Endothelial cell of umbilical vein (primary cell): ENCODE measurements at regions not wholly inside any gene's neighbourhood (a gene's known extent, or its start where the extent isn't known, plus 50 kb on each side); places are given as distances from the start of the nearest gene placed in this dataset.

Source experiments
- BruUV-seq: library from RNA; stranded (reverse); fragments of 400-500 nt; replicated peaks from 2 replicates; lab custom pipeline; 2021; lab: Mats Ljungman, UMichigan
- CTCF ChIA-PET: fragments of 300-600, 350-600 bp; sonication (Branson Sonifier 250); formaldehyde crosslinking; loops from one replicate; lab custom pipeline; 2021; ENCODE audit warnings: antibody characterized with exemption, inconsistent platforms; lab: Charles Lee
- POLR2A ChIA-PET: fragments of 300-600, 350-600 bp; sonication (Branson Sonifier 250); formaldehyde crosslinking; loops from one replicate; lab custom pipeline; 2021; ENCODE audit warnings: antibody characterized with exemption, inconsistent platforms; lab: Charles Lee
- DNase-seq: peaks from one replicate; pipeline ENCODE4 v3.0.0-alpha.2; 2011; ENCODE audit warnings: low read depth, low spot score
- FAIRE-seq: peaks from 2 replicates; lab custom pipeline; 2011; peaks lifted over from hg19 to GRCh38; lab: Jason Lieb, UNC
- H2AFZ ChIP-seq: 2 replicates; pipeline ENCODE4 v1.6.0; 2012; ENCODE audit warnings: low read depth, low read length, control low read depth, inconsistent platforms
- H3K27ac ChIP-seq: 2 replicates; pipeline ENCODE4 v1.5.1; 2011; ENCODE audit warnings: low read depth, mild to moderate bottlenecking, control low read depth, low read length, moderate library complexity; ENCODE audit not compliant: insufficient read depth
- H3K27me3 ChIP-seq, 2 experiments: 2 replicates each; pipeline versions ENCODE4 v1.6.0 to v1.6.1; 2011; ENCODE audit warnings: low read length in 2 of 2, mixed read lengths in 1 of 2; ENCODE audit not compliant: control insufficient read depth in 2 of 2, insufficient read depth in 2 of 2
- H3K36me3 ChIP-seq, 2 experiments: 2 replicates in 1 of 2; 3 replicates in 1 of 2; pipeline ENCODE4 v1.5.1; 2011; ENCODE audit warnings: low read length in 2 of 2, mild to moderate bottlenecking in 1 of 2, moderate library complexity in 1 of 2; ENCODE audit not compliant: control insufficient read depth in 2 of 2, insufficient read depth in 2 of 2; ENCODE audit errors: extremely low read depth in 1 of 2
- H3K4me1 ChIP-seq: 3 replicates; pipeline ENCODE4 v1.5.1; 2011; ENCODE audit warnings: mild to moderate bottlenecking, low read length; ENCODE audit not compliant: control insufficient read depth, insufficient read depth; ENCODE audit errors: extremely low read depth
- H3K4me2 ChIP-seq: 2 replicates; pipeline ENCODE4 v1.6.1; 2011; ENCODE audit warnings: low read length, control low read depth, mixed read lengths; ENCODE audit not compliant: insufficient read depth
- H3K4me3 ChIP-seq, 3 experiments: fragments of 200-600 bp in 1 of 3; sonication (generic), shearing (Covaris generic) in 1 of 3; replicated peaks in 1 of 3; 2 replicates each; pipeline ENCODE4 v1.5.1; 2011 to 2016; ENCODE audit warnings: control low read depth in 3 of 3, low read length in 3 of 3, mild to moderate bottlenecking in 2 of 3, inconsistent platforms in 1 of 3, low read depth in 1 of 3, moderate library complexity in 1 of 3; ENCODE audit not compliant: insufficient read depth in 1 of 3
- H3K79me2 ChIP-seq: 2 replicates; pipeline ENCODE4 v1.6.0; 2012; ENCODE audit warnings: low read length, inconsistent platforms; ENCODE audit not compliant: control insufficient read depth, insufficient read depth
- H3K9ac ChIP-seq: replicated peaks from 2 replicates; pipeline ENCODE3; 2011; ENCODE audit warnings: low read length, control low read depth; ENCODE audit not compliant: insufficient read depth; ENCODE audit errors: extremely low read depth
- H3K9me1 ChIP-seq: replicated peaks from 3 replicates; pipeline ENCODE4 v1.6.0; 2011; ENCODE audit warnings: mild to moderate bottlenecking, low read length; ENCODE audit not compliant: control insufficient read depth, insufficient read depth; ENCODE audit errors: extremely low read depth
- H3K9me3 ChIP-seq: replicated peaks from 2 replicates; pipeline ENCODE4 v1.5.1; 2012; ENCODE audit warnings: low read length, inconsistent platforms; ENCODE audit not compliant: control insufficient read depth, insufficient read depth
- H4K20me1 ChIP-seq: replicated peaks from 2 replicates; pipeline ENCODE3; 2011; ENCODE audit warnings: mild to moderate bottlenecking, low read length; ENCODE audit not compliant: control insufficient read depth, insufficient read depth; ENCODE audit errors: extremely low read depth
- CTCF ChIP-seq, 2 donors: IDR thresholded peaks; 1 replicate in 1 of 2; 2 replicates in 1 of 2; pipeline ENCODE4 v1.5.1; 2011; ENCODE audit warnings: low read length in 2 of 2, mild to moderate bottlenecking in 2 of 2, moderate library complexity in 2 of 2, control low read depth in 1 of 2, inconsistent platforms in 1 of 2, low read depth in 1 of 2; ENCODE audit not compliant: insufficient read depth in 1 of 2; ENCODE audit errors: extremely low read depth in 1 of 2
- EZH2 ChIP-seq: IDR thresholded peaks from 2 replicates; pipeline ENCODE4 v1.6.1; 2012; ENCODE audit warnings: borderline replicate concordance, low read depth, mild to moderate bottlenecking, moderate library complexity, low read length, inconsistent platforms; ENCODE audit not compliant: severe bottlenecking
- FOS ChIP-seq: IDR thresholded peaks from 2 replicates; pipeline ENCODE4 v1.6.1; 2011; ENCODE audit warnings: mild to moderate bottlenecking, low read length, moderate library complexity, borderline replicate concordance; ENCODE audit not compliant: insufficient read depth
- GATA2 ChIP-seq: IDR thresholded peaks from 2 replicates; pipeline ENCODE4 v1.7.0; 2011; ENCODE audit warnings: low read depth, mild to moderate bottlenecking, moderate library complexity, mixed read lengths, low read length; ENCODE audit not compliant: insufficient read length, insufficient read depth
- JUN ChIP-seq: IDR thresholded peaks from 2 replicates; pipeline ENCODE4 v1.6.1; 2011; ENCODE audit warnings: borderline replicate concordance, low read depth; ENCODE audit not compliant: insufficient read length, insufficient read depth
- MAX ChIP-seq: IDR thresholded peaks from 2 replicates; pipeline ENCODE4 v1.6.1; 2011; ENCODE audit not compliant: insufficient read depth, insufficient read length
- MYC ChIP-seq: IDR thresholded peaks from one replicate; pipeline ENCODE4 v1.6.1; 2011; ENCODE audit warnings: mild to moderate bottlenecking, low read depth, low read length
- POLR2A ChIP-seq: IDR thresholded peaks from 2 replicates; pipeline ENCODE4 v1.6.1; 2012; ENCODE audit warnings: low read depth, mild to moderate bottlenecking, control low read depth, low read length
- dilution Hi-C: fragments of 300-500 bp; cut with MboI; formaldehyde crosslinking; loops from one replicate; pipeline ENCODE4 v1.15.0; 2019; ENCODE audit warnings: low sequenced_read_pairs; ENCODE audit not compliant: extremely low pct_ligation_motif_present
- intact Hi-C: fragments of 100-400 bp; cut with micrococcal nuclease; formaldehyde crosslinking; loops from one replicate; pipeline ENCODE4 v1.10.0; 2022

- FAIRE-seq = no peak
- CTCF ChIA-PET = no interaction called here
- H3K4me3 ChIP-seq = no peak overlapping the region
- intact Hi-C loops = no loop called here
- H4K20me1 ChIP-seq = no peaks in the 10 kb centered on the region
- no peak overlapping the region for H3K9ac ChIP-seq
- no peaks in the 10 kb centered on the region for H3K79me2 ChIP-seq
- POLR2A ChIA-PET = no interaction called here
- DNase-seq = peak; percentile 38
- BruUV-seq = no TSS peak
- TF ChIP-seq JUN (peak; percentile 33), MAX (no peak), GATA2 (peak; percentile 89)
- peak overlapping the region; percentile 37 for H3K27ac ChIP-seq
- H3K27me3 ChIP-seq = no peaks in the 10 kb centered on the region
- no peak overlapping the region for H2AFZ ChIP-seq
- peaks cover 11% of the 10 kb centered on the region for H3K4me1 ChIP-seq
- H3K9me3 ChIP-seq = no peaks in the 10 kb centered on the region
- no peaks in the 10 kb centered on the region for H3K9me1 ChIP-seq
- dilution Hi-C loops = no loop called here
- no peaks in the 10 kb centered on the region for H3K36me3 ChIP-seq
- peak overlapping the region; percentile 3 for H3K4me2 ChIP-seq
Measured at GRCh38 chr12:59850268-59850667, 254.4 kb downstream of the SLC16A7 start.

GRCh38 chr12:59858508-59859170, 262.8 kb downstream of the SLC16A7 start:
- Histone ChIP-seq H3K36me3 (no peaks in the 10 kb centered on the region), H4K20me1 (no peaks in the 10 kb centered on the region), H2AFZ (no peak overlapping the region), H3K9me1 (no peaks in the 10 kb centered on the region), H3K4me3 (no peak overlapping the region), H3K9me3 (no peaks in the 10 kb centered on the region), H3K27ac (no peak overlapping the region), H3K4me2 (no peak overlapping the region), H3K27me3 (no peaks in the 10 kb centered on the region), H3K4me1 (no peaks in the 10 kb centered on the region), H3K79me2 (no peaks in the 10 kb centered on the region), H3K9ac (no peak overlapping the region)
- dilution Hi-C loops = no loop called here
- intact Hi-C loops = no loop called here
- DNase-seq (peak; percentile 57), FAIRE-seq (no peak)
- CTCF ChIA-PET = no interaction called here
- no TSS peak for BruUV-seq
- TF ChIP-seq MYC (no peak), EZH2 (no peak), JUN (no peak), CTCF (IDR thresholded peaks at IDR 0.05; ENCODE audit: extremely low read depth in 1 of 2, insufficient read depth in 1 of 2, low read depth in 1 of 2, low read length in 2 of 2) (no peak), POLR2A (no peak), FOS (no peak)
- POLR2A ChIA-PET = no interaction called here
